GM18517 (cell line): ENCODE measurements at regions not wholly inside any gene's neighbourhood (a gene's known extent, or its start where the extent isn't known, plus 50 kb on each side); places are given as distances from the start of the nearest gene placed in this dataset.

Source experiments
- ATAC-seq: cut with Tn5 transposase; IDR thresholded peaks from one replicate; pipeline ENCODE4 v1.9.1; 2021; ENCODE audit warnings: mild to moderate bottlenecking, moderate library complexity; ENCODE audit not compliant: unreplicated experiment

DNA sequence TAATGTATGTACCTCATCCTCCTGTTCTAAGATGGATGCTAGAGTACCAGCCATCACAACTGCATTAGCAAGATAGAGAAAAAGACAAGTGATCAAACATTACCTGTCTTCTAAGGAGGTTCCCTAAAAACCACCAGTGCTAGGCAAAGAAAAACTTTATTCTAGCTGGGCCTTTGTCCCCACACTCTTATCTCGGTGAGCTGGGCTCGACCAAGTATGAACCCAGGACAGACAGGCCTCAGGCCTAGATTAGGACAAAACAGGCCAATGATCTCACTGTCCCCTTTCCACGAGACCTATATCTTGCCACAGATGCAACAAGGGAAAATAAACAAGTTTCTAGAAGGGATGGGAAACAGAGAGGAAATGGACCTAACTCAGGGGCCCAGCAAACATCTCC lies 127.6 kb upstream of the PKDCC start:
- no peak for ATAC-seq

DNA sequence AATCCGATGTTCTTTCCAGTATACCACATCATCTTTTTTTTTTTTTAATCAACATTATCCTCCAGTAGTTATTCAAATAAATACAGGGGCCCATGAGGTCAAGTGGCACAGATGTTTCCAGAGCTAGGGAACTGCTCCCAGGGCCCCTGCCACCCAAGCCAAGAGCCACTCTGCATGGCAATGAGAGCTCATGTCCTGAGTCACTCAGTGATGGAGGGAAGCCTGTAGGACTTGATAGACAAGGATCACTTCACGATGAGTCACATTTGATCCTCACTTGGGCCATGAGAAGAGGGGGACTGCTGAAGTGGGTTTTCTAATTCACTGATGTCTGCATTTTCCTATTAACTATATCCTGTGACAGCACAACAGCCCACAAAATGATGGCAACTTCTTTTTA lies 127.0 kb upstream of the PKDCC start:
- ATAC-seq: no peak

DNA sequence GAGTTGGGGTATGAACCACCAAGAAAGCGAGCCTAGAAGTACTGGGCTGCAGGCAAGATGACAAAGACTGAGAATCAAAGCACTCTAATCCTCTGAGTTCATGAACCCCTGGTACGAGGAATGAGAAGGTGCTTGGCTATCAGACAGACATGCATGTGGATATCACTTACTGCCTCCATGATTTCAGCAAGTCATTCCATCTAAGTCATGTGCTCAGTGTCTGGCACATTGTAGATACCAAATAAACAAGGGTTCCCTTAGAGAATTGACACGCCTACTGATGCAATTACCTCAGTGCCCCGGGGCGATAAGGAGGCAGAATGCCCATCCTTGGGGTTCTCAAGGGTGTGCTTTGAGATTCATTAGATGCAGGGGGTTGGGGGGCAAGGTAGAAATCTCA lies 125.6 kb upstream of the PKDCC start:
- ATAC-seq: no peak

DNA sequence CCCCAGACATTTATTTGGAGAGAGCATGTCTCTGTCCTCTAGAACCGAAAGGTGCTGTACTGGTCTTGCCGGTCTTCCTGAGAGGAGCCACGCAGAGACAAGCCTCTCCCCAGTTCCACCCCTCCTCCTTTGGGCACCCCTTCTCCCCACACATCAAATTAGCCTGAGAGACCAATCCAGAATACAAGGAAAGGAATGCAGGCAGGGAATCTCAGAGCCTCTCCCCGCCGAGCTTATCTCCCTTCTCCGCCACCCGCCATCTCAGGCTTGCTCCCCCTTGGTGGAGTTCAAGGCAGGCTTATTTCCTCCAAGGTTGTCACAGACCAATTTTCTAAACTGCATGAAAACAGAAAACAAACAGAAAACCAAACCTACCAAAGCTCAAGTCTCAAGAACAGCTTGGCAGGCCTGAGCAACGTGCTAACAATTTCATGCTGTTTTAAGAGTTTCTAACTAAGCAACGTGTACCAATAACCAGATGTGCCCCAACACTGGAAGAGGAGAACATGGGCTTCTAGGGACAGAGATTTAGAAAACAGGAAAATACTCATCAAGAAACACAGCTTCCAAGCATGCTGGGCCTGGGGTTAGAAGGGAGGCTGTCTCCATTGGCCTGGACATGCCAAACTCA lies 124.5 kb upstream of the PKDCC start:
- ATAC-seq: no peak

DNA sequence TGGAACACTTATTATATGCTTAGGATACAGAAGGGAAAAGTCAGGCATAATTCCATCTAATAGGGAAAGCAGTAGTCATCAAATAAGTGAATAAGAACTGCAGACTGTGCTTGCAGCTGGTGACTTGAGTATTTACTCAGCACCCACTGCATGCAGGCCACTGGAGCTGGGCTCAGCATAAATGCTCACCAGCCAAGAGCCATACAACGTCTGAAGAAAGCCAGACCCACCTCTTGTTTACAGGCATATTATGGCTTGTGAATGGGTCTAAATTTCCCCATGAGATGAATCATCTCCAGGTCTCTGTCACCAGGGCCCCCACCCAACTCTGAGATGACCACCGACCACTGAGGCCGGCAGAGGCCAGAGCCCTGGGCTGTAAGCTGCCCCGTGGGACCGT lies 123.8 kb upstream of the PKDCC start:
- ATAC-seq: no peak

DNA sequence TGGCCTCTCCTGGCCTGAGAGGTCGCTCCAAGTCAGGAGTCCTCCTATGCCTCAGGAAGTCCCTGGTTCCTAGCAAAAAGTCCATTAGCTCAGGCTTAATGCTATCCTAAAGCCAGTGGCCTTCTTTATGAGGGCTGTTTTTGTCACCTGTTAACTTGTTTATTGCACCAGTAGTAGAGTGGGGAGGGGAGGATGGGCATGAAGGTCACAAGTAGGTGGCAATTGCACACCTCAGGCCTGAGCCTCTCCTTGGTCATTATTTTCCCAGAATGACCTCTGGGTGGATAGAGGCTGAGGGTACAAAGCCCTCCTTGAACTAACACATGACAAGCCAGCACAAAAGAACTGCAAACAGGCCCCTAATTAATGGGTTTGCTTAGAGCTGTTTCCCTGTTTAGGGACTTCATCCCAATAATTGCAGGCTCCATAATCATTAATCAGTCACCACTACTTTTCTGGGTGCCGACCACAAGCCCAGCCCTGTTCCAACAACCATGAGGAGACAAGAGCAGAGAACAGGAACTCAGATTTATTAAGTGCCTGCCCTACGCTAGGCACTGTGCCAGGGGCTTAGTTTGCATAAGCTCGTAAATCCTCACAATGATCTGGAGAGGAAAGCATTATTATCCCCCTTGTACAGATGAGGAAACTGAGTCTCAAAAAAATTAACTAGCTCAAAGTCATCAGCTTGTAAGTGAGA lies 123.0 kb upstream of the PKDCC start:
- no peak for ATAC-seq

DNA sequence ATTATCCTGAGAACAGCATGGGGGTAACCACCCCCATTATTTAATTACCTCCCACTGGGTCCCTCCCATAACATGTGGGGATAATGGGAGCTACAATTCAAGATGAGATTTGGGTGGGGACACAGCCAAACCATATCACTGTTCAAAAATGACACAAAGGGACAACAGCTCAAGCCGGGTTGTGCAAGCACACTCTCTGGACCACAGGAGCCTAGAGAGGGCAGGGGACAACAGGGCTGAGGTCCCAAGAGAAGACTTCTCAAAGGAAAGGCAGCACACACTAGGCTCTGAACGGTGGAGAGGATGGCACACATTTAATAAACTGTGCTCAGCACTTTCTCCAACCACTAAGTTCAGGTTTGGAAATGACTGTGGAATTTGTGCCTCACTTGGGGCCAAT lies 122.1 kb upstream of the PKDCC start:
- ATAC-seq: no peak

DNA sequence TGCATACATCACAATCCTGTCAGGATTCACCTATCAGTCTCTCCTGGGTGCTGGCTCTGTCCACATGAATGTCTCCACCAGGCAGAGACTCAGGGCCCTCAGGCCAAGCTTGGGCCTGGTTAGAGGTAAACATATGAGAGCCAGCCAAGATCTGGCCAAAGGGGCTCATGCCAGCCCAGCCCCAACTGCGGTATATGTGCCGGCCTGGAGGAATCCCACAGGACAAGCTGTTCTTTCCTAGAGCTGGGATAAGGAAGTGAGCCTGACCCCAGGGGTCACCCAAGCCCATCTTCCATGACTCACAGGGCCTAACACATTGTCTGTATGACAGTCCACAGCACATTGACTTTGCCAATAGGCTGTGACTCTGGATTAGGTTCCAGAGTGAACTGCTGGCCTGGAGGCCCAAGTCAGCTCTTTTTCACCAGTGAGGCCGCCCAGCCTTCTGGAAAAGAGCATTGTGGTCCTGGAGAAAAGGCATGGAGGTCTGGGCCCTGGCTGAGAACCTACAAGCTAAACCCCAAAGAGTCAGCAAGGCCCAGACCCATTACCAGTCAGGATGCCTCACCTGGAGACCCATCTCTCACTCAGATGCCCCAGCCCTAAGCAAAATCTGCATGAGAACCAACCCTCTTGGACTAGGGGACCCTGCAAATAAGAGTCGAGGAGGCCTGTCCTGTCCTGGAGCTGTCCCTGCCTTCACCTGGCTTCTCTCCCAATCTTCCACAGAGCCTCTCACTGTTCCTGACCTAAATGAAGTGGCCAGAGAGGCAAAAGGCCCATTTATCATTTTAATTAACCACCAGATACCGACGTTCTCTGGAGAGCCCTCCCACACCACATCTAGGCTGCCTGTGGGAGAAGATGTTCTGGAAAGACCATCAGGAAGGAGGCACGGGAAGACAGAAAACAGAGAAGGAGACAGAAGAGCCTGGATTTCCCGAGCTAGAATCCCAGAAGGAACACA lies 120.9 kb upstream of the PKDCC start:
- no peak for ATAC-seq

DNA sequence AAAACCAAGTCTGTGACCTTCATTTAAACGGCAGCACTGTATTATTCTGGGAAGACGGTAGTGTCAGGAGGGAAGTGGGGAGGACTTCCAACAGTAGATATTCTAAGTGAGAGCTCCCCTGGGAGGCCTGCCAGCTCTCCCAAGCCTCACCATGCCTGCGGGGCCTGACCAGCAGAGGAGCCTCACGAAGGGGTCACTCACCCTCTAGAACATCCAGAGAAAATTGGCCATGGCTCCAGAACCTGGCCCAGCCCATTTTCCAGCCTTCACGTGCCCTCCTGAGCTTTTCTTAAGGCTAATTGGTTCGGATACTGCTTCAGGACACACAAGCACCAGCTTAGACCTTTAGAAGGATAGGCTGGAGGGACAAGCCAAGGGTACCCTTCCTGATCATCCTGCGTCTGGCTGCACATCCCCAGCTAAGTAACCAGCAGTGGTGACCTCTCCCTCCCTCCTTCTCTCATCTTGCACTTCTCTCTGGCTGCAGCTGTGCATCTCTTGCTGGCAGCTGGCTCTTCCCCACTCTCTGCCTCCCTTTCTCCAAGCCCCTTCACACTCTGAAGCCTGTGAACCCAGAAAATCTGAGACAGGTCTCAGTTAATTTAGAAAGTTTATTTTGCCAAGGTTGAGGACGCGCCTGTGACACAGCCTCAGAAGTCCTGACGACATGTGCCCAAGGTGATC lies 120.1 kb upstream of the PKDCC start:
- no peak for ATAC-seq

DNA sequence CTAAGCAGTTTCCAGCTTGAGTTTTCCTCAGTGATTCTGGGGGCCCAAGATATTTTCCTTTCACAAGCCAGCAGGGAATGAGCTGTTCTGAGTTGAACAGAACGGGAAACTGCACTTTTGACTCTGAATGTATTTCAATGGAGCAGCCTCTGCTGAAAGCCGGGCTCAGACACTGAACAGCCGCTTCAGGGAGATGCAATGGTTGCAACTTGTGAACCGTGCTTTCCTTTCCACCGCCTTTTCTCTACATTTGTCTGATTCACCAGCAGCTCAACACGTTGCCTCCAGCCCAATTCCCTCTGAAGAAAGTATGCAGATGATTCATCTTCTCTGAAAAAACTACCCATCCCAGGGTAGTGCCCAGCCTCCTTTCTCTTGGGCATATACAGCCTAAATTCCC lies 119.3 kb upstream of the PKDCC start:
- ATAC-seq: no peak

DNA sequence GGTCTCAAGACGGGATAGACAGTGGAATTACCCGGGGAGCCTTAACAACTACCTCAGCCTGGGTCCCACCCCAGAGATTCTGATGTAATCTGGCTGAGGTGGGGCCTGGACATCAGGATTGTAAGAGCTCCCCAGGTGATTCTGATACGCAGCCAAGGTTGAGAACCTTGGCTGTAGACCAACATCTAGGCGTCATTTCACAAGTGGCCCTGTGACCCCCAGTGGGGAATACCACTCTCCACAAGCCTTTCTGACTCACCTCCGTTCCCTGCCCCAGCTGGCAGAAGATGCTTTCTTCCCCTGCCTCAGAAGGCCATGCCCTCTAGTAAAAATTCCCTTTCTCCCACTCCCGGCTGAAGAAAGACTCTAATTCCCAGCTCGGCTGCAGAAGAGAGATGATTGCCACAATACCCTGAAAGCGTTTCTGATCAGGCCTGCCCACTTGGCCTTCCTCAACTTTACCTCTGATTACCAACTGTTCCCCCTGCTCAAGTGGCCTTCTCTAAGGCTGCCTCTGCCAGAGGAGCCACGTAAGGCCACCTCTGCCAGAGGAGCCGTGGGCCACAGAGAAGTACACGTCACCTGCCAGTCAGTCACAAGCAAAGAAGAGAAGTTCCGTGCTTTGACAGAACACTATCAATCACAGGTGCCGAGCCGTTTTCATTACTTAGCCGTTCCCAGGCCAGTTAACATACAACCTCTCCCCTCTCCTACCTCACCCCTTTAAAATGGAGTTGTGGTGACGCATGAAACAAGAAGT lies 116.8 kb upstream of the PKDCC start:
- ATAC-seq: no peak

DNA sequence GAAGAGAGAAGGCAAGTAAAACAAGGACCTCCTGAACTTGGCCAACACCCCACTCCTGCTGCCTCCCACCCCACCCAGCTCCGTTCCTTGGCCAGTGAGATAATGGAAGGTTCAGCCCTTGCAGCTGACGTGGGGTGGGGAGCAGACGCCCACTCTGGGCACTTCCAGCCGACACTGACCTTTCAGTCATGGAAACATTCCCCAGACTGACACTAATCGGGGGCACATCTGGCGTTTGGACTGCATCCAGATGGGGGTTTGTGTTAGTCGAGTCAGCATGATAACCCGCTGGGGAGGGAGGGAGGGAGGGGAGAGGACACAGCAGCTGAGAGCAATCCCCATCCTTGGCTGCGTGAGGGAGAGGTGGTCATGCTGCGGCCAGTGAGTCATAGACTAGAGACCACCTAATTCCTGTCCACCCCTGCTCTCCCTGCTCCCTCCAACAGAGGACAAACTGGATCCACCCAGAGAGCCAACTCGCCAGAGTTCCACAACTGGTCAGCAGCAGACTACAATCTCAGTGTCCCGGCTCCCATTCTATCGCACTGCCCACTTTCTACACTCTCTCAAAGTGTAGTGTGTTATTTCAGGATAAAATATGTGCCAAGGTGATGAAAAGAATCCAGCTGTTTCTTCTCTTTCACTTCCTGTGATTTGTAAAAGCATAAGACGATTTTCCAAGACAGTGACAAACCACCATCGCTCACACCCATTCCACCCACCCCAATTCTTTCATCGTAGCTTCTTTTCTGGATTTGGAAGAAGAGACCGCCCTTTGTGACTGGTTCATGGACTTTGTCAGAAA lies 115.4 kb upstream of the PKDCC start:
- ATAC-seq: no peak

DNA sequence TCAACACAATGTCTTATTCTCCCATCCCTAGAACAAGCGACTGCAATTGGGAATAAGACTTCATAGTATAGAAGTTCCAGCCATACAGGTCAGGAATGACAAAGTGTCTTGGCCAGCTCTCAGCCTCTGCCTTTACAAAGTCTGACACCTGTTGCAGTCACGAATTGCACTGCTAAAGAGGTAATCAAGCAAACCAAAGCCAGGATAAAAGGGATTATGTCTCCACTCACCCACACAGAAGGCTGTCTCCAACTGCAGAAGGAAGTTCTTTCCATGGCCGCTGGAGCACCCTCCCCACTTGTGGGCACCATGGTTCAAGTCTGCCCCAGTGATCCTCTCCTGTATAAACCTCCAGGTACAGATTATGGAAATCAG lies 114.8 kb upstream of the PKDCC start:
- ATAC-seq: no peak

DNA sequence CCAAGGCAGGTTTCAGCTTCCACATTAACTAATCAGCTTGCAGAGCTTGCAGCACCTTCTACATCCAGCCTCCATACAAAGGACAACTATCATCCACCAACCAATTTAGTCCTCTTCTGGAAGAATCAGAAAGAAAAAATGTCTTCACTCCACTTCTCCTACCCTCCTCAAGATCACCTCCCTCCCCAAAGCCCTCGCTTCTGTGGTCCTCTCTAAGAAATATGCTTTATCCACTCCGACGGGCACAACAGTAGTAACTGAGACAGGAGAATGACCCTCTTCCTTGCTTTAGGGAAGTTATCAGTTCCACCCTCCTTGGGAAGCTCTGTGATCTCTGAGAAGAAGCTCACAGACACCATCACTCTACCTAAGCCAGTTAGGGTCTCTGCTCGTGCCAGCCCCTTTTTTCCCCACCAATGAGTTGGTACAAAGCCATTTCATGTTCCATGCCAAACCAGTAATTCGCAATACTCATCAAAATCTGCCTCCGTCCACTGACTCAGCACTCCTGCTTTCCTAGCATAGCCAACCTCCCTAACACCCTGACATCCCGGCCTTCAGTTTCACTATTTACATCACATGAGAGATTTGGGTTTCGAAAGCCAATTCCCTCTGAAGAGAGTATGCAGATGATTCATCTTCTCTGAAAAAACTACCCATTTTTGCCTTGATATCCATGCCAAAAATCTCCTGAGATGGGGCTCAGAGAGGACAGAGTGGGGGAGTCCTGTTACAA lies 114.1 kb upstream of the PKDCC start:
- ATAC-seq: no peak

DNA sequence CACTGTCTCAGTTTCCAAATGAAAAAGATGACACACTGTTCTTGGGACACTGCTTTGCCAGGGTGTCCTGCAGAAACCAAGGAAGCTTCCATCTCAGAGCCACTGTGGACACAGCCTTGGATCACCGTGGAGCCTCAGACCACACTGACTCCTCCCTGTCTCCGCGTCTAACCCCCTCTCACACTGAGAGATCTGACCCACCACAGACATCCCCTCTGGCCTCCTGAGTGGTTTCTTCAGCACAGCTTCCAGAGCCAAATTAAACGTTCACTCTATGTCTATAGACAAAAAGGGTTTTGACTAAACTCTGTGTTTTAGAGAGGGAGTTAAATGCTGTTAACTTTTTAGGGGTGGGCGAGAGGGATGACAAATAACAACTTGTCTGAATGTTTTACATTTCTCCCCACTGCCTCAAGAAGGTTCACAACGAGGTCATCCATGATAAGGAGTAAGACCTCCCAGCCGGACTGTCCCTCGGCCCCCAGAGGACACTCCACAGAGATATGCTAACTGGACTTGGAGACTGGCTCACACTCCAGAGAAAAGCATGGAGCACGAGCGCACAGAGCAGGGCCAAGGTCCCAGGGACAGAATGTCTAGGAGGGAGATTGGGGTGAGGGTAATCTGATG lies 113.4 kb upstream of the PKDCC start:
- no peak for ATAC-seq

DNA sequence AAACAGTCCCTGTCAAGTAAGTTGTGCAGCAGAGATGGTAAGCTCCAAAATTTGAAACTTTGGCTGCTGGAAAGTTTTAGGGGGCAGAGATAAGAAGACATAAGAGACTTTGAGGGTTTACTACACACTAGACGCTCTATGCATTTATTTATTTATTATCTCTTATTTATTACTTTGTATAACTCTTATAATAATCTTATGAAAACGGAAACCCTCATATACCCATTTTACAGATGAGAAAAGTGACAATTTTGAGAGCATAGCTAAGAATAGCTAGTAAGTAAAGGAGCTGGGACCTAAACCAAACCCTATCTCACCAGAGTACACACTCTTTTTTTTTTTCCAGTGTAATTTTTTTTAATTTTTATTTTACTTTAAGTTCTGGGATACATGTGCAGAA lies 112.8 kb upstream of the PKDCC start:
- no peak for ATAC-seq

DNA sequence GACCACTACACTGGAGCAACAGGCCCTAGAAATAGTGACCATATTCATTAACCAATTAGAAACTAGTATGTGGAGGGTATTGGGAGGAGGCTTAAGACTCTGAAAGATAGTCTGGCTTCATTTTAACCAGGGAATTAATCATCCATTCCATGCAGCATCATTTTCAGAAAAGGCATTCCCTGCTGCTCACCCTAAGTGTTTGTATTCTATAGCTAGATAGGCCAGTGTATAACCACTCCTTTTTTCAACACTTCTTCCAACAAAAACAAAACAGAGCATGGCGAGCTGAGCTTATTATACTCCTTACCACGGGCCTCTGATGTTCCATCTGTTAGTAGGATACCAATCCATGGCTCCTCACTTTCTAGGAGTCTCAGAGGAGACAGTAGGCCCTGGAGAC lies 112.0 kb upstream of the PKDCC start:
- ATAC-seq: no peak

DNA sequence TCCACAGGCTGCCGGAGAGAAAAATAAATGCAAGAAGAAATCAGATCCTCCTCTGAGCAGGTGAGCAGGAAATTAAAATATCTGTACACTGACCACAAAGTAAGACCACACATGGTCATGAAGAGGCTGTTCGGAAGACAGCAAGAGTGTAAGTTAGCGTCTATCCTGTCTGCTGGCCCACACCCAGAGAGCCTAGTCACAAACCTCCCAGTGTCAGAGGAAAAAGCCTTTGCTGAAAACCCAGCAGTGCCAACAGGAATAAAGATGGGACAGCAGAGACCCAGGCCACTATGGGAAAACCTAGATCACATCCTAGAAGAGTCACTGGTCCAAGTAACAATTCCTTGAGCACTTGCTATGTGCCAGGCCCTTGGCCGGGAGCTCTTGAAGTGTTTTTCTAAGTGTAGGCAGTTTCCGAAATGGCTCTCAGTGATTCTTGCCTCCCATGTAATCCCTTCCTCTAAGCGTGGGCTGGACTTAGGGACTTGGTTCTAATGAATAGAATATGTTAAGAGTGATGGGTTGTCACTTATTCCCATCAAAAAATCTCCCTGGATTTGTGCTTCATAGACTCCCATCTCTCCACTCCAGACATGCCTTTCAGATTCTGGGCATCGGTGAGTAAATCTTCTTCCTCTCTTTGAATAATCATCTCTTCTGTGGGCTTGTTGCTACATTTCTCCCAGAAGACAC lies 110.9 kb upstream of the PKDCC start:
- no peak for ATAC-seq
